Adrenal gland (tissue), 5 donors: ENCODE measurements at regions not wholly inside any gene's neighbourhood (a gene's known extent, or its start where the extent isn't known, plus 50 kb on each side); places are given as distances from the start of the nearest gene placed in this dataset.

ENCODE experiments used
- POLR2A ChIP-seq, 2 donors: fragments of 450-650 bp; IDR thresholded peaks; one replicate each; pipeline ENCODE4 v1.6.1; 2017; ENCODE audit warnings: antibody characterized with exemption in 2 of 2, mild to moderate bottlenecking in 2 of 2, moderate library complexity in 1 of 2
- TF ChIP-seq, protein P1 (sequence below), 6 experiments: fragments of 450-650 bp in 4 of 6; fragments of 200-600 bp in 2 of 6; sonication (generic) in 1 of 6; IDR thresholded peaks; 1 replicate in 5 of 6; 2 replicates in 1 of 6; pipeline versions ENCODE4 v1.5.1 to v1.8.0; 2016 to 2021; ENCODE audit warnings: antibody characterized with exemption in 6 of 6, mild to moderate bottlenecking in 2 of 6, moderate library complexity in 1 of 6
- donor health status: DM: no; HTN: no; CAD: no.

- TF ChIP-seq, protein P1, sequence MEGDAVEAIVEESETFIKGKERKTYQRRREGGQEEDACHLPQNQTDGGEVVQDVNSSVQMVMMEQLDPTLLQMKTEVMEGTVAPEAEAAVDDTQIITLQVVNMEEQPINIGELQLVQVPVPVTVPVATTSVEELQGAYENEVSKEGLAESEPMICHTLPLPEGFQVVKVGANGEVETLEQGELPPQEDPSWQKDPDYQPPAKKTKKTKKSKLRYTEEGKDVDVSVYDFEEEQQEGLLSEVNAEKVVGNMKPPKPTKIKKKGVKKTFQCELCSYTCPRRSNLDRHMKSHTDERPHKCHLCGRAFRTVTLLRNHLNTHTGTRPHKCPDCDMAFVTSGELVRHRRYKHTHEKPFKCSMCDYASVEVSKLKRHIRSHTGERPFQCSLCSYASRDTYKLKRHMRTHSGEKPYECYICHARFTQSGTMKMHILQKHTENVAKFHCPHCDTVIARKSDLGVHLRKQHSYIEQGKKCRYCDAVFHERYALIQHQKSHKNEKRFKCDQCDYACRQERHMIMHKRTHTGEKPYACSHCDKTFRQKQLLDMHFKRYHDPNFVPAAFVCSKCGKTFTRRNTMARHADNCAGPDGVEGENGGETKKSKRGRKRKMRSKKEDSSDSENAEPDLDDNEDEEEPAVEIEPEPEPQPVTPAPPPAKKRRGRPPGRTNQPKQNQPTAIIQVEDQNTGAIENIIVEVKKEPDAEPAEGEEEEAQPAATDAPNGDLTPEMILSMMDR (IDR thresholded peaks at IDR 0.05): no peak
- TF ChIP-seq POLR2A (IDR thresholded peaks at IDR 0.05): no peak
Observed at GRCh38 chr15:62299541-62299940, 134.5 kb upstream of the C2CD4B start.
